HG03039 (cell line): ENCODE measurements at regions not wholly inside any gene's neighbourhood (a gene's known extent, or its start where the extent isn't known, plus 50 kb on each side); places are given as distances from the start of the nearest gene placed in this dataset.
"Not testable (repeated sequence)": the region's sequence is repeated elsewhere in the genome, so short reads cannot be mapped to it uniquely, and the experiment has no call there.

Source experiments
- ATAC-seq: cut with Tn5 transposase; IDR thresholded peaks from one replicate; pipeline ENCODE4 v1.9.1; 2021; ENCODE audit warnings: mild to moderate bottlenecking, moderate library complexity; ENCODE audit not compliant: unreplicated experiment

DNA sequence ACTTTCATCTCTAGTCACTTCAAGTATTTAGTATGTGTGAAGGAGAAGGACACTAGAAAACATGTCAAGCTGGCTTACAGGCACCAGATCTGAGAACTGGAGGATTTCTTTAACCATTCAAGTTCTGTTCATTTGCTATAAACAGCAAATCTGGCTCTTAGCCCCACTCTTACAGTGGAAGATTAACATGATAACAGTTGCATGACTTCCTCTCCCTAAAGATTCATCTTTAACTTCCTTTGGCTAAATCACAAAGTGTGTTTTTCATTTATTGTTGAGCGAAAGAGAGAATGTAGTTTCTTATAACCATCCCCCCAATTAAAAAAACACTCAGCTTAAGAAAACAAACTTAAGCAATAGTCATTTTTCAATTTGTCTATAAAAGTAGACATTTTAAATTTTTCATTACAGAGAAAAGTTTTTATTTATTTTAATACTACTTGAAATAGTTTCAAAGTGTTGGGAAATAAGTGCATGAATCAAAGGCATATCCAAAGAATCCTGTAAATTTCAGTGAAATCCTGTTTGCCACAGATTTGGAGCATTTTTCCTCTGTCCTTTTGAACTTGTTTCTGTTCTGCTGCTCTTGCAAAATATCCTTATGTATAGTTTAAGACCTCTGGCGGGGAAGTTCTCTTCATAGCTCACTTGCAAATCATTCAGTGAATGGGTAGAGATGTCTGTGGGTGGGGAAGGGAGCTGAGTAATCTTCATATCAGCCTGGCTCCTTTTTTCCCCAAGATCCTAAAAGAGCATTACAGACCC, 241.0 kb upstream of the RBBP8 start:
- no peak for ATAC-seq

DNA sequence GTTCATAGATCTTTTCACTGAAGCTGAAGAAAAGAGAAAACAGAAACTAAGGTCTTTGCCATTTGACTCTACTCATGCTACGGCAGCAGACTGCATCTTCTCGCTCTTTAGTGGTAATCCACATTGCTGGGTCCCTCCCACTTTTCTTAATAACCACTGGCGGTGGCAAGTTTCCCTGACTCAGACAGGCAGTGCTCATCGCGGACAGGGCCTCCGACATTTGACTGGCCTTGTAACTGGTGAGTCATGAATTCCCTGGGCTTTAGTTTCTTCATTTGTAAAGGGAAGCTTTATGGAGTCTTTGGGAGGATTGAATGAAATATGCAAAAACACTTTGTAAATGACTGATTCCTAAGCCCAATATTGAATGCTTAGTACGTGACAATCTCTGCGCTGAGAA, 238.2 kb upstream of the RBBP8 start:
- ATAC-seq = no peak

DNA sequence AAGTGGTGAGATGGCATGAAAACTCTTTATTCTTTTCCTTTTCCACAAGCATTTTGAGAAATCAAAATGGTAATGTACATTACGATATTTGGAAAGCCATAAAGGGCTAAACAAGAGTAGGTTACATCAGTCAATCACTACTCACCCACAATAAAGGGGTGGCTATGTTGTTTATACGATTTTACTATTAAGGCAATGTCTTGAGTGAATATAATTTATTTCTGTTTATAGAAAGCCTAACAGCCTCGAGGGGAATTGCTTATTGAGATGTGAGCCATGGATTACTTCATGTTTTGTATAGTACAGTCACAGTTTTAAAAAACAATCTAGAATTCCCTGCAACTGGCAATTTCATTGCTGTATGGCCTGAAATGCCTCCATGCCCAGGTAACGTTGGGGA, 237.5 kb upstream of the RBBP8 start:
- no peak for ATAC-seq

DNA sequence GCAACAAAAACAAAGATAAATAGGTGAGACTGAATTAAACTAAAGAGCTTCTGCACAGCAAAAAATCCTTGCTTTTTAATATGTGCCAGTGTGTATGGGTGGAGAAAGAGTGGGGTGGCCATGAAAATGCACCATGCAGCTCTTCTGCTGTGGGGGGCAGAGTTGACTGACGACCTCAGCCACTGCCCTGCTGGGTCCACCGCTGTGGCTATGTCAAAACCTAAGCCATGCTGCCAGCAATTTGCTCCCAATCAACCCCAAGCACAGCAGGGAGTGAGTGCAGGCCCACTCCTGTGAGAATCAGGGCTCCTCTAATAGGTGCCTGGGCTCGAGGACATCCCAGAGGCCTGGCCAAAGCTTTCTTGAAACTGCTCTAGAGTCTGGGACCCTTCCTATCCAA, 235.6 kb upstream of the RBBP8 start:
- ATAC-seq = no peak

- no peak for ATAC-seq
Measured at GRCh38 chr18:22698711-22699110, 234.4 kb upstream of the RBBP8 start.

GRCh38 chr18:22699629-22700028, 233.5 kb upstream of the RBBP8 start:
- ATAC-seq = no peak

- no peak for ATAC-seq
Measured at GRCh38 chr18:22700920-22701319, 232.2 kb upstream of the RBBP8 start.

- ATAC-seq = no peak
Measured at GRCh38 chr18:22701326-22701725, 231.8 kb upstream of the RBBP8 start.

DNA sequence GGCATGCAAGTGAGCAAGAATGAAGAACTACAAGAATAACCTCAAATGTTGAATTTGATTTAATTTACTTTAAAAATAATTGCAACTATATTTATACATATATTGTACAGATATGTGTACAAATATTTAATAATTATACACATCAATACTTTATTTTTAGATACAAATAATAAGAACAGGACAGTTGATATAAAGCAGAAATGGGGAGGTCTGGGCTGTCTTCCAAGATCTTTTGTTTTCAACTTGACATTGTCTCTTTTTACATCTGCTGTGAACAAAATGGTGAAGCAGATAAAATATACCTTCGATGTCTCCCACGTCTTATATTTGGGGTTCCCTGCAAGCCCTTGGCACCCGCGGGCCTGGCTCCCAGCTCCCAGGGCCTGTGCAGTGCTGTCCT, 231.3 kb upstream of the RBBP8 start:
- no peak for ATAC-seq

GRCh38 chr18:22702806-22703205, 230.3 kb upstream of the RBBP8 start:
- ATAC-seq = no peak

DNA sequence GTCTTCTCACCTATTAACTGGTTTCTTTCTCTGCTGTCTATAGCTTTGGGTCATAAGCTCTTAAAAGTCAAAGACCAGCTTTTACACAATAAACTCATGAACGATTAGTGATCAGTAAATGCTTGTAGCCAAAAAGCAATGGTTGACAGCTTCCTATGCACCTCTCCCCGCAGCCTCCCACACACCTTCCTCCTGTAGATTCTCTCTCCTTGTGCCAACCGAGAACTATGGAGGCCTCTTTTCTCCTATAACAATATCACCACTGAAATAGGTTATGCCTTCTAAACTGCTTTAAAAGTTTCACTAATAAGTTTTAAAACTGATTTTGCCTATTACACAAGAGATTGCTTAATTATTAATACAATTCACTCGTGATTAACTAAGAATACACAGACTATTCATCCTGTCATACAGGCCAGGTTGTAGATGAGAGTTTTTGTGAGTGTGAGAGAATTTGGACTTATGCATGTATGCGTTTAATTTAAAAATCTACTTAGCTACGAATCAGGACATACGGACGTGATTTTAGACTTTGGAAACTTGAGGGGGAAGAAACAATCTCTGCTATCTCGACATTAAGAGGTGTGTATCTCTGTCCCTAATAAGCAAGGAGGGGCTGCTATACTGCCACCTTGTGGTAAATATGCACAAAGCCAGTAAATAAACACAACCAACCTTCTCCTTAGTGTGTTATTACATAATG, 229.1 kb upstream of the RBBP8 start:
- ATAC-seq = no peak

GRCh38 chr18:22704586-22704918, 228.6 kb upstream of the RBBP8 start:
- no peak for ATAC-seq

GRCh38 chr18:22705328-22705727, 227.8 kb upstream of the RBBP8 start:
- no peak for ATAC-seq

DNA sequence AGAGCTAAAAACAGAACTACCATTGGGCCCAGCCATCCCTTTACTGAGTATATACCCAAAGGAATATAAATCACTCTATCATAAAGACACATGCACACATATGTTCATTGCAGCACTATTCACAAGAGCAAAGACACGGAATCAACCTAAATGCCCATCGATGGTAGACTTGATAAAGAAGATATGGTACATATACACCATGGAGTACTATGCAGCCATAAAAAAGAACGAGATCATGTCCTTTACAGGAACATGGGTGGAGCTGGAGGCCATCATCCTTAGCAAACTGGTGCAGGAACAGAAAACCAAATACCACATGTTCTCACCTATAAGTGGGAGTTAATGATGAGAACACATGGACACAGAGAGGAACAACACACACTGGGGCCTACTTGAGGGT, 227.1 kb upstream of the RBBP8 start:
- ATAC-seq = not testable (repeated sequence)

DNA sequence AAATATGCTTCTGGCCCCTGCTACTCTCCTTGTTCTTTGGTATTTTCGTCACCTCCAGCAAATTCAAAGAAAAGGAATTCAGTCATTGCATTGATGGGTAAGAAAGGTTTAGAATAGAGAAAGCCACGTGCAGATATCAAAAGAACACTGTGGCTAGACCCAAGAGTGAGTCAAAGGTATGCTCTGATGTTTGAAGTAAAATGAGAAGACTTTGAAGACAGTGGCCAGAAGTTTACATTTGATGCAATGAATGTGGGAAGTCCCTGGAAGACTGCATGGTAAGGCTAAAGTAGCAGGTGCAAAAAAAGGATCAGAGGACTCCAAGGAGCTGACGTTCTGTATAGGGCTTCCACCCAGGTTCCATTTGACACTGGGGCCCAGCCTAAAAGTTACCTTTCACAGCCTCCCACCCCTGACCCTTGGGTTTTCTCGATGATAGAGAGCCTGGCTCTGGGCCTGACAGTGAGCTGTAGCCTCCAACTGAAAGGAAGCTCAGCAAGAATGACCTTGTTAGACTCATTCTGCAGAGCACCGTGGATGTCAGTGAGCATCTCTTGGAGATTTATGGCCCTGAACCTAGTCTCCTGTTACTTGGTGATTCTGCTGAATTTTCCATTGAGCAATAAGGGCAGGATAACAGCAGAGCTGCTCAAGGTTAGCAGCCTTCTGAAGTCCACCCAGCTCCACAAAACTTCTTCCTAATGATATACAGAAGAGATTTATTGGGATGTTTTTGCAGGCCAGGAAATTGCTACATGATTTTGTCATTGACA, 223.7 kb upstream of the RBBP8 start:
- ATAC-seq = no peak

- ATAC-seq = no peak
Measured at GRCh38 chr18:22710673-22711191, 222.4 kb upstream of the RBBP8 start.

- no peak for ATAC-seq
Measured at GRCh38 chr18:22711192-22711685, 221.9 kb upstream of the RBBP8 start.

- no peak for ATAC-seq
Measured at GRCh38 chr18:22713511-22713910, 219.6 kb upstream of the RBBP8 start.

DNA sequence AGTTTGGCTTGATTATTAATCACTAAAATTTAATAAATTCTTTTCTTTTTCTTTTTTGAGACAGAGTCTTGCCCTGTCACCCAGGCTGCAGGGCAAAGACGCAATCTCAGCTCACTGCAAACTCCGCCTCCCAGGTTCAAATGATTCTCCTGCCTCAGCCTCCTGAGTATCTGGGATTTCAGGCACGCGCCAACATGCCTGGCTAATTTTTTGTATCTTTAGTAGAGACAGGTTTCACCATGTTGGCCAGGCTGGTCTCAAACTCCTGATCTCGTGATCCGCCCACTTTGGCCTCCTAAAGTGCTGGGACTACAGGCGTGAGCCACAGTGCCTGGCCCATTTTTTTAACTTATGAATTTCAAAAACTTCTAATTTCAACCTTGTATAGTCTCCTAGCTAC, 215.6 kb upstream of the RBBP8 start:
- ATAC-seq = not testable (repeated sequence)

DNA sequence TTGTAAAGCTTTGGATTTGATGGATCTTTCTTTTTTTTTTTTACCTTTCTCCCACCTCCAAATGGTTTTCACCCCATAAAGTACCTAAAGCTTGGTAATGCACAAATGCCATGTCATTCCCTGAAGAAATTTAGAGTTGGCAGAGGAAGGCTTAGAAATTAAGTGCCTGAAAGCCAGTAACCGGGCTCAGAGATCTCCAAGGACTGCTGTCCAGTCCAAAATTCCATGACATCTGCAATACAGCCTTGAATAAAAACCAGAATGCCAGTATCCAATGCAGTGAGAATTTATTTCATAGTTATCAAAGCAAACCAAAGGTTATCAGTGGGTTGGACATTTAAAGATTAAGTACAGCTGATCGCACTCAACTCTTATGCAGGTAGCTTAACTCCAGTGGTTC, 209.9 kb upstream of the RBBP8 start:
- ATAC-seq = no peak

DNA sequence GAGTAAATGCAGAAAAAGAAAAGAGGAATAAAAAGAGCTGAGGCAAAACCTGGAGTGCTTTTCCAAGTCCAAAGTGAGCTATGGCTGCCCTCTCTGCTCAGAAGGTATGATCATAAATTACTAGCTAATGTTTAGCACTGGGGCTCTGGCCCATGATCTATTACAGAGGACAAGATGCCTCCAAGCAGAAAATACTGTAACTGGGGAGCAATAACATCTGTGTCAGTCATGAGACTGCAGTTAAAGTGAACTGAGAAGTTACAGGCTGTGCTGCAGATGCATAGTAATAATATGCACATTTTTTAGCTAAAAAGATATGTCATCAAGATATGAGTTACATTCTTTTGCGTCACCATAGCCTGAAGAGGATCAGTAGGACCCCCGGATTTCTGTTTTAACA, 209.4 kb upstream of the RBBP8 start:
- ATAC-seq = no peak

DNA sequence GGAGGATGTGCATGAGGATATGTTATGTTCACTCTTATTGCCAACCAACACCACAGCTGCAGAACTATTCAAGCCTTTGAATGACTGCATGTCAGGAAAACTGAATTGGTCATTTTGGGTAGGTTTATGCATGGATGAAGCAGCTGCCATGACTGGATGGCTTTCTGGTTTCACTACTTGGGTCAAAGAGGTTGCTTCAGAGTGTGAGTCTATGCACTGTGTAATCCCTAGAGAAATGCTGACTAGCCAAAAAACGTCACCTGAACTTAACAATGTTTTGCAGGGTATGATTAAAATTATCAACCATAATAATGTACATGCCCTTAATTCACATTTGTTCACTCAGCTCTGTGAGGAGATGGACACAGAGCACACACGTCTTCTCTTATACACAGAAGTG, 206.7 kb upstream of the RBBP8 start:
- no peak for ATAC-seq
